SKM-1 treated with dmso at 0.1 percent for 144 hours (cell line): ENCODE measurements at regions not wholly inside any gene's neighbourhood (a gene's known extent, or its start where the extent isn't known, plus 50 kb on each side); places are given as distances from the start of the nearest gene placed in this dataset.

ENCODE experiments used
- DNase-seq: peaks from one replicate; lab custom pipeline; 2025; ENCODE audit not compliant: unreplicated experiment; lab: John Stamatoyannopoulos, UW

- no peak for DNase-seq
Observed at GRCh38 chr4:13316354-13316753, 167.8 kb downstream of the RAB28 start.

DNA sequence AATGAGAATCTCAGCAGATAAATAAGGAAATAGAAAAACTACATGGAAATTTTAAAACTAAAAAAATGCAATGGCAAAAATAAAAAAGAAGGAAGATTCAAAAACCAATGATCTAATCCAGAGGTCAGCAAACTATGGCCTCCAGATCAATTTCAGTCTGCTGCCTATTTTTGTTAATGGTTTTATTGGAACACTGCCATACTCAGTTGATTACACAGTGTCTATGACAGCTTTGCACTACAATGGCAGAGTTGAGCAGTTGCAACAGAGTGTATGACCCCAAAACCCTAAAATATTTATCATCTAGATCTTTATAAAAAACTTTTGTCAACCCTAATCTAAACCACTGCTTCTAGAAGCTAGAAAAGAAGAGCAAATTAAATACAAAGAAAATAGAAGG is 170.3 kb downstream of the RAB28 start:
- no peak for DNase-seq

DNA sequence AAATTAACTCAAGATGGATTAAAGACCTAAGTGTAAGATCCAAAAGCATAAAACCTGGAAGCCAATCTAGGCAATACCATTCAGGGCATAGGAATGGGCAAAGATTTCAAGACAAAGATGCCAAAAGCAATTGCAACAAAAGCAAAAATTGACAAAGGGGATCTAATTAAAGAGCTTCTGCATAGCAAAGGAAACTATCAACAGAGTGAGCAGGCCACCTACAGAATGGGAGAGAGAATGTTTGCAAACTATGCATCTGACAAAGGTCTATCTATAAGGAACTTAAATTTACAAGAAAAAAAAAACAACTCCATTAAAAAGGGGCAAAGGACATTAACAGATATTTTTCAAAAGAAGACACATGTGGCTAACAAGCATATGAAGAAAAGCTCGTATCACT is 171.9 kb downstream of the RAB28 start:
- DNase-seq, result no peak

DNA sequence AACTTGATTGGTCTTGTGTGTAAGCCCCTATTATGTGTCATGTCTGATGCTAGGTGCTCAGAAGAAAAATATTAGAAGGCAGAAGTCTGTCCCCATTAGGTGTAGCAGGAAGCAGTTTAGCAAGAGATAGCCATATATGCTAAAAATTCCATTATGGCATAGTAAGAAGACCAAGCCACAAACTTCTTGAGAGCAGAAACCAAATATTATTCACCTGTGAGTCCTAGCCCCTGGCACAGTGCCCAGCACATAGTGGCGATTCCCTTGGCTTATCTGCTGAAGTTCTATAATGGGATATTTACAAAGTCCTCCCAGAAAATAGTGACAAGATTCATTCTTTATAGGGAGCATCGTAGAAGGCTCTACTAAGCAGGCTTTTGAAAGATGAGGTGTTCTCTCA is 174.4 kb downstream of the RAB28 start:
- DNase-seq, result no peak

- DNase-seq, result no peak
Observed at GRCh38 chr4:13306356-13306755, 177.8 kb downstream of the RAB28 start.

GRCh38 chr4:13302876-13303275 is 181.3 kb downstream of the RAB28 start:
- DNase-seq, result no peak

GRCh38 chr4:13299343-13299742 is 184.8 kb downstream of the RAB28 start:
- DNase-seq, result no peak

DNA sequence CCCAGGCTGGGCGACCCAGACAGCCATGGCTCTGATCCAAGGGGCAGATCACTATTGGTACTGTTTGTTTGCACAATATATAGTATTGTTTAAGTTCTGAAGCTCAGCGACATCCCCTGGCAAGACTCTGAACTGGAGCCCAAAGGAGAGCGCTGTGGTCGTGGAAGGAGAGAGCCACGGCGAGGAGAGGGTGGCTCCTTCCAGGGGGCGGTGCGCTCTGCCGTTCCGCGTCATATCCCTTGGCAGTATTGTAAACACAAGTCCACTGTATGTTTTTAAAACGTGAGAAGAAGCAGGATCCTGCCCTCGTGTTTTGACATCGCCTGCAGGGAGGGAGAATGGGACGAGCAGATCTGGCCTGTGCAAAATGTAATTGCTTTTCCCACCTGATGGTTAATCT is 185.5 kb downstream of the RAB28 start:
- no peak for DNase-seq

- DNase-seq, result peak; percentile 14
Observed at GRCh38 chr4:13296986-13297385, 187.2 kb downstream of the RAB28 start.

GRCh38 chr4:13294961-13295605 is 189.1 kb downstream of the RAB28 start:
- DNase-seq, result no peak

DNA sequence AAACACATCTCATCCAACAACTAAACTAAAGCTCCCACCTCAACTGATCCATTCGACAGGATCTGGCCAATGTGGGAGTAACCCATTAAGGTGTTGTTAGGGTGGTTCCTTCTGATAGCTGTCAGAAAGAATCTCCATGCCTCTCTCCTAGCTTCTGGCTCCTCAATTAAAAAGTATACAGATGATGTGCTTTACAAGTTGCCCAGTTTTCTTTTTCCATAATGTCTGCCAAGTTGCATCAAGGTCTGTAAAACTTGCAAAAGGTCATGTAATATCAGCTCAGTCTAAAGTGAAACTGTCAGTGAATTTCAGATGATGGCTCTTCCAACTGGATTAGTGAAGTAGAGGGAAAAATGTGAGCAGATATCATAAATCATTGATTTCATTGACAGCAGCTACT is 191.8 kb downstream of the RAB28 start:
- DNase-seq, result no peak

DNA sequence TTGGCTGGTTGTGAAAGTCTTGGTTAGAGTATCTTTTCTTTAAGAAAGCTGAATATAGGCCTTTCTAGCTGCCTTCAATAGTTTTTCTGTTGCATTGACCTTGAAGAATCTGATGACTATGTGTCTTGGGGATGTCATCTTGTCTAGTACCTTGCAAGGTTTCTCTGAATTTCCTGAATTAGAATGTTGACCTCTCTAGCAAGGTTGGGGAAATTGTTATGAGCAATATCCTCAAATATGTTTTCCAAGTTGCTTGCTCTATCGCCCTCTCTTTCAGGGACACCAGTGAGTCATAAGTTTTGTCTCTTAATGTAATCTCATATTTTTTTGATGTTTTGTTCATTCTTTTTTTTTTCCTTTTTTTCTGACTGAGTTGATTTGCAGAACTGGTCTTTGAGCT is 194.7 kb downstream of the RAB28 start:
- no peak for DNase-seq

GRCh38 chr4:13285336-13285735 is 198.8 kb downstream of the RAB28 start:
- DNase-seq, result no peak

DNA sequence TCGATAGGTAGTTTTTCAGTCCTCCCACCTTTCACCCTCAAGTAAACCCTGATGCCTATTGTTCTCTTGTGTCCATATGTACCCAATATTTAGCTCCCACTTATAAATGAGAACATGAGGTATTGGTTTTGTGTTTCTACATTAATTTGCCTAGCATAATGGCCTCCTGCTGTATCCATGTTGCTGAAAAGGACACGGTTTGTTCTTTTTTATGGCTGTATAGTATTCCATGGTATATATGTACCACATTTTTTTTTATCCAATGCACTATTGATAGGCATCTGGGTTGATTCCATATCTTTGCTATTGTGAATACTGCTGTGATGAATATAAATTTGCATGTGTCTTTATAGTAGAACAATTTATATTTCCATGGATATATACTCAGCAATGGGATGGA is 199.2 kb downstream of the RAB28 start:
- no peak for DNase-seq

GRCh38 chr4:13276357-13276756 is 207.8 kb downstream of the RAB28 start:
- no peak for DNase-seq

GRCh38 chr4:13268703-13269102 is 215.4 kb downstream of the RAB28 start:
- DNase-seq, result no peak

DNA sequence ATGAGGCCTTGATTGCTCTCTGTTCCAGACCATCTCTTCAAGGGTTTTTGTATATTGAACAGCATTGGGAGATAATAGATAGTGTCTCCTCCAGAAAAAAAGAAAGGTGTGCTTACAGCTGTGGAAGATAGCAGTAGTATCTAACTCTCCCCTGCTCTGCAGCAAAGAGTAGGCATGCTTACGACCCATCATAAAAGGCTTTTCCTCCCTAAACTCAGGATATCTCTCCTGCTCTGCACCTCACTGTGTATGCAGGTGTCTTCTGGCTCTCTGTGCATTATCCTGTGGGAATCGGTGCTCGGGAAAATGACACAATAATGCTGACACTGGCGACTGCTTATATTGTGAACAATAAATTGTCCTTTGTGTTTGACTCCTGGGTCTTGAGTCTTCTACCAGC is 216.0 kb downstream of the RAB28 start:
- DNase-seq, result no peak

- DNase-seq, result no peak
Observed at GRCh38 chr4:13267091-13267490, 217.0 kb downstream of the RAB28 start.

DNA sequence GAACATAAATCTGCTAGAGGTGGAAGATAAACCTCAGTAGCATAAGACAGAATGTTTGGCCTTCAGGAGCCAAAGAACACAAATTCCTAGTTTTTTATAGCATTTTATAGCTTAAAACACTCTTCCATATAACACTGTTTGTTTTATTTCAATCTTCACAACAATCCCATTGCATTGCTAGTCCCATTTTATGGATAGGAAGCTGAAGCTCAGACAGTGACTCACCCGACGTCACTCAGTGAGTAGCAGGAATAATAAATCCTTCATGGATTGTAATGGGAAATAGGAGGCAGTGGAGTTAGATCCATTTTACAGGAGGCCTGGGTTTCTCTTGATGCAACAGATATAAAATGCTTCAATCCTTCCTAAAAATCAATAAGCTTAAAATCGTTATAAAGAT is 217.5 kb downstream of the RAB28 start:
- DNase-seq, result no peak

DNA sequence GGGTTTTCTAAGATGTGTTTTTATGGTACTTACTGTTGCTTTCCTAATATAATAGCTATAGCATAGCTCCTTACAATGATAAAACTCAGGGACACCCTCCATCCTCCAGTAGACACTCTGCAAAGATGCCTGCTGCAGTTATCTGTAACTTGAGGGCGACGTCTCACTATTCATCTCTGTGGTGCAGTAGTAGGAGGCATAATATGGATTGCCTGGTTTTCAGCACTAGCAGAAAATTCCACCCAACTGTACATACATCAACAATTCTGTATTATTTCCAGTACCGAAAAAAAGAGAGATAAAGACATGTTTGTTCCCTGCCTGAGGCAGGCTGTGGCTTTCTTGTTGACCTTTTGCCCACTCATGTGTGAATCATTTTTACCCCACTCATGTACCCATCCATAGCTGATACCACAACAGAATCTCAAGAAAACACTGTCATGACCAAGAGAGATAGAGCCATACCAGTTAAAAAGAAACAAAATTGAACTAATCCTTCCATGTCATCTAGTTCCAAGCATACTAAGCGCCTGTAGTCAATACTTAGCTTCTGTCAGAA is 220.1 kb downstream of the RAB28 start:
- no peak for DNase-seq

DNA sequence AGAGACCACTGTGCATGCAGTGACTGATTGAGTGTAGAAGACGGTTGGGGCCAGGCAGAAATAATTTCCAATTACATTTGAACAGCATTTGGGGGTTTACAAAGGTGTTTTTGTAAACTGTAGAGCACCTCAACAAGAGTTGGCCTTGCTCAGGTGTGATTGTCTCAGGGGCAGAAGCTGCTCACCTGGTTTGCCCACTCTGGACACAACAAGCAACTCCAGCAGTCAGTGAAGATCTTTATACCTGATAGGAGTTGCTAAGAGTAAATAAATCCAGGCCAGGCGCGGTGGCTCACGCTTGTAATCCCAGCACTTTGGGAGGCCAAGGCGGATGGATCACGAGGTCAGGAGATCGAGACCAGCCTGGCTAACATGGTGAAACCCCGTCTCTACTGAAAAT is 221.3 kb downstream of the RAB28 start:
- DNase-seq, result no peak

GRCh38 chr4:13261486-13262257 is 222.5 kb downstream of the RAB28 start:
- no peak for DNase-seq

DNA sequence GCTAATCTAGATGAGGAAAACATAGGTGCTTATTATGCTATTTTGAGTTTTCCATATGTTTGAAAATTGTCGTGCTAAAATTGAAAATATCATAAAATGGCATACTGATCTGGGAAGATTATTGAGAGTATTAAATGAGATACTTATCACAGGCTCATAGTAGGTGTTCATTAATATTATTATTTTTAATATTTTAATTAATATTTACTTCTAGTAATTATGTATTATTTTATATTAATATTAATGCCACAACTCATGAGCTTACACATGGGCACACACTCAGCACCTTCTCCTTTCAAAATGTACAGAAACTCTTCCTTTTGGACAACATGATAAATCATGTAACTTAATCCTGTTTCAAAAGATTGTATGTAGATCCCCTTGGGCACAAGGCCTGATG is 223.6 kb downstream of the RAB28 start:
- no peak for DNase-seq
